HepG2 (cell line): ENCODE measurements at regions not wholly inside any gene's neighbourhood (a gene's known extent, or its start where the extent isn't known, plus 50 kb on each side); places are given as distances from the start of the nearest gene placed in this dataset.

ENCODE experiments used
- TF ChIP-seq, protein P1 (sequence below): sonication (generic); formaldehyde crosslinking; IDR thresholded peaks from 2 replicates; pipeline ENCODE4 v1.5.1; 2020; ENCODE audit warnings: missing genetic modification reagents, mild to moderate bottlenecking, borderline replicate concordance
- TF ChIP-seq, protein P2 (sequence below): sonication (generic); formaldehyde crosslinking; IDR thresholded peaks from 2 replicates; pipeline ENCODE4 v1.4.0; 2020; ENCODE audit warnings: missing genetic modification reagents, borderline replicate concordance

DNA sequence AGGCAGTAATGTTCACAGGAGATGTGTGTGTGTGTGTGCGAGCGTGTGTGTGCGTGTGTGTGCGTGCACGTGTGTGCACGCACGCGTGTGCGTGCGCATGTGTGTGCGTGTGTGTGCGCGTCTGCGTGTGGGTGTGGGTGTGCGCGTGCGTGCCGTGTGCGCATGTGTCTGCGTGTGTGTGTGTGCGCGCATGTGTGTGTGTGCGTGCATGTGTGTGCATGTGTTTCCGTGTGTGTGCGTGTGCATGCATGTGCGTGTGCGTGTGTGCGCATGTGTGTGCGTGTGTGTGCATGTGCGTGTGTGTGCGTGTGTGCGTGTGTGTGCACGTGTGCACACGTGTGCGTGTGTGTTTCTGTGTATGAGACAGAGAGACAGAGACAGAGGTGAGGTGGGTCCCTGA lies 136.0 kb upstream of the CST7 start:
- TF ChIP-seq, protein P1, sequence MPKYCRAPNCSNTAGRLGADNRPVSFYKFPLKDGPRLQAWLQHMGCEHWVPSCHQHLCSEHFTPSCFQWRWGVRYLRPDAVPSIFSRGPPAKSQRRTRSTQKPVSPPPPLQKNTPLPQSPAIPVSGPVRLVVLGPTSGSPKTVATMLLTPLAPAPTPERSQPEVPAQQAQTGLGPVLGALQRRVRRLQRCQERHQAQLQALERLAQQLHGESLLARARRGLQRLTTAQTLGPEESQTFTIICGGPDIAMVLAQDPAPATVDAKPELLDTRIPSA (CRISPR knock-in tag) = no peak
- TF ChIP-seq, protein P2, sequence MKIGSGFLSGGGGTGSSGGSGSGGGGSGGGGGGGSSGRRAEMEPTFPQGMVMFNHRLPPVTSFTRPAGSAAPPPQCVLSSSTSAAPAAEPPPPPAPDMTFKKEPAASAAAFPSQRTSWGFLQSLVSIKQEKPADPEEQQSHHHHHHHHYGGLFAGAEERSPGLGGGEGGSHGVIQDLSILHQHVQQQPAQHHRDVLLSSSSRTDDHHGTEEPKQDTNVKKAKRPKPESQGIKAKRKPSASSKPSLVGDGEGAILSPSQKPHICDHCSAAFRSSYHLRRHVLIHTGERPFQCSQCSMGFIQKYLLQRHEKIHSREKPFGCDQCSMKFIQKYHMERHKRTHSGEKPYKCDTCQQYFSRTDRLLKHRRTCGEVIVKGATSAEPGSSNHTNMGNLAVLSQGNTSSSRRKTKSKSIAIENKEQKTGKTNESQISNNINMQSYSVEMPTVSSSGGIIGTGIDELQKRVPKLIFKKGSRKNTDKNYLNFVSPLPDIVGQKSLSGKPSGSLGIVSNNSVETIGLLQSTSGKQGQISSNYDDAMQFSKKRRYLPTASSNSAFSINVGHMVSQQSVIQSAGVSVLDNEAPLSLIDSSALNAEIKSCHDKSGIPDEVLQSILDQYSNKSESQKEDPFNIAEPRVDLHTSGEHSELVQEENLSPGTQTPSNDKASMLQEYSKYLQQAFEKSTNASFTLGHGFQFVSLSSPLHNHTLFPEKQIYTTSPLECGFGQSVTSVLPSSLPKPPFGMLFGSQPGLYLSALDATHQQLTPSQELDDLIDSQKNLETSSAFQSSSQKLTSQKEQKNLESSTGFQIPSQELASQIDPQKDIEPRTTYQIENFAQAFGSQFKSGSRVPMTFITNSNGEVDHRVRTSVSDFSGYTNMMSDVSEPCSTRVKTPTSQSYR (CRISPR knock-in tag) = no peak
